K562 (cell line): ENCODE measurements at regions not wholly inside any gene's neighbourhood (a gene's known extent, or its start where the extent isn't known, plus 50 kb on each side); places are given as distances from the start of the nearest gene placed in this dataset.

ENCODE experiments used
- ATAC-seq: fragments of 200-7000 bp; cut with Tn5 transposase; 3 replicates; pipeline ENCODE4 v1.9.1; 2020; ENCODE audit warnings: moderate library complexity
- BruUV-seq: library from RNA; stranded (reverse); fragments of 400-500 nt; replicated peaks from 2 replicates; lab custom pipeline; 2021; lab: Mats Ljungman, UMichigan
- CTCF ChIA-PET: fragments of 300-600 bp; formaldehyde crosslinking; extraction: SDS; loops from one replicate; lab custom pipeline; 2021; ENCODE audit warnings: low intra/inter-chr PET ratio; lab: Yijun Ruan, JAX
- POLR2A ChIA-PET: fragments of 300-600, 350-650 bp; sonication (Branson Sonifier 250); formaldehyde crosslinking; extraction: SDS; loops from one replicate; lab custom pipeline; 2021; ENCODE audit warnings: antibody characterized with exemption, inconsistent platforms; lab: Yijun Ruan, JAX
- DNase-seq, 4 experiments: peaks; one replicate each; pipeline versions ENCODE4 v3.0.0 to v3.0.0-alpha.2; 2011 to 2018; ENCODE audit warnings: low spot score in 3 of 4, mixed read lengths in 3 of 4; ENCODE audit errors: extremely low read depth in 1 of 4
- FAIRE-seq: peaks from 2 replicates; lab custom pipeline; 2011; peaks lifted over from hg19 to GRCh38; lab: Jason Lieb, UNC
- H2AFZ ChIP-seq: 2 replicates; pipeline ENCODE4 v1.6.0; 2011; ENCODE audit warnings: low read depth, low read length, control low read depth, inconsistent platforms
- H3K27ac ChIP-seq: fragments of 200-600 bp; 3 replicates; pipeline ENCODE4 v1.8.0; 2011; ENCODE audit warnings: low read depth, mild to moderate bottlenecking, control low read depth, inconsistent platforms, low read length, moderate library complexity, mixed read lengths; ENCODE audit errors: extremely low read depth
- H3K27me3 ChIP-seq, 2 experiments: fragments of 300-600 bp in 1 of 2; 2 replicates in 1 of 2; 3 replicates in 1 of 2; pipeline versions ENCODE4 v1.6.0 to v1.8.0; 2011; ENCODE audit warnings: inconsistent platforms in 2 of 2, low read length in 2 of 2, mild to moderate bottlenecking in 1 of 2, mixed read lengths in 1 of 2, moderate library complexity in 1 of 2; ENCODE audit not compliant: control insufficient read depth in 2 of 2, insufficient read depth in 2 of 2
- H3K36me3 ChIP-seq: fragments of 300-600 bp; 3 replicates; pipeline ENCODE4 v1.8.0; 2011; ENCODE audit warnings: mild to moderate bottlenecking, low read length, inconsistent platforms; ENCODE audit not compliant: control insufficient read depth, insufficient read depth
- H3K4me1 ChIP-seq, 2 experiments: fragments of 200-600 bp in 1 of 2; replicated peaks in 1 of 2; 2 replicates in 1 of 2; 3 replicates in 1 of 2; pipeline versions ENCODE4 v1.5.1 to v1.8.0; 2011; ENCODE audit warnings: inconsistent platforms in 2 of 2, low read length in 2 of 2, mild to moderate bottlenecking in 1 of 2, mixed read lengths in 1 of 2, moderate library complexity in 1 of 2; ENCODE audit not compliant: control insufficient read depth in 2 of 2, insufficient read depth in 2 of 2
- H3K4me2 ChIP-seq: 2 replicates; pipeline ENCODE4 v1.6.1; 2011; ENCODE audit warnings: low read length, control low read depth, inconsistent platforms, mixed read lengths; ENCODE audit not compliant: insufficient read depth
- H3K4me3 ChIP-seq: fragments of 200-600 bp; sonication (generic), shearing (Covaris generic); 2 replicates; pipeline ENCODE4 v1.5.1; 2016; ENCODE audit warnings: control low read depth, inconsistent platforms
- H3K79me2 ChIP-seq: fragments of 200-600 bp; 3 replicates; pipeline ENCODE4 v1.8.0; 2011; ENCODE audit warnings: low read length, inconsistent platforms; ENCODE audit not compliant: control insufficient read depth, insufficient read depth
- H3K9ac ChIP-seq, 2 experiments: 2 replicates each; pipeline versions ENCODE4 v1.6.0 to v1.6.1; 2011; ENCODE audit warnings: low read depth in 2 of 2, low read length in 2 of 2, control low read depth in 1 of 2, inconsistent platforms in 1 of 2, mild to moderate bottlenecking in 1 of 2, mixed read lengths in 1 of 2; ENCODE audit not compliant: insufficient read depth in 1 of 2
- H3K9me1 ChIP-seq: one replicate; pipeline ENCODE4 v1.6.0; 2011; ENCODE audit warnings: inconsistent platforms, mild to moderate bottlenecking, low read length, moderate library complexity; ENCODE audit not compliant: control insufficient read depth, insufficient read depth
- H3K9me3 ChIP-seq: replicated peaks from 2 replicates; pipeline ENCODE4 v1.5.1; 2011; ENCODE audit warnings: low read depth, low read length, inconsistent platforms; ENCODE audit not compliant: control insufficient read depth, insufficient read depth
- H4K20me1 ChIP-seq: replicated peaks from 2 replicates; pipeline ENCODE4 v1.6.1; 2011; ENCODE audit warnings: low read length, inconsistent platforms, mixed read lengths; ENCODE audit not compliant: control insufficient read depth, insufficient read depth
- ATF1 ChIP-seq, 2 experiments: fragments of 450-650 bp in 1 of 2; IDR thresholded peaks; 2 replicates each; pipeline ENCODE4 v1.6.1; 2016; ENCODE audit warnings: missing compliant biosample characterization in 1 of 2, missing genetic modification characterization in 1 of 2
- EHMT2 ChIP-seq: fragments of 450-650 bp; IDR thresholded peaks from 2 replicates; pipeline ENCODE4 v1.6.1; 2018; ENCODE audit warnings: antibody characterized with exemption
- ETV5 ChIP-seq: sonication (generic); formaldehyde crosslinking; IDR thresholded peaks from 2 replicates; pipeline ENCODE4 v1.4.0; 2020; ENCODE audit warnings: low read depth, mild to moderate bottlenecking, missing genetic modification reagents
- HDAC8 ChIP-seq: fragments of 450-650 bp; IDR thresholded peaks from 2 replicates; pipeline ENCODE4 v1.6.1; 2016; ENCODE audit warnings: mild to moderate bottlenecking, missing genetic modification characterization, moderate library complexity, missing compliant biosample characterization
- KAT2B ChIP-seq: IDR thresholded peaks from one replicate; pipeline ENCODE4 v1.6.1; 2012; ENCODE audit warnings: low read depth, mild to moderate bottlenecking, control low read depth, inconsistent platforms, low read length, moderate library complexity
- MTA1 ChIP-seq: fragments of 450-650 bp; IDR thresholded peaks from 2 replicates; pipeline ENCODE4 v1.6.1; 2017; ENCODE audit warnings: borderline replicate concordance
- NFXL1 ChIP-seq: fragments of 450-650 bp; formaldehyde crosslinking; IDR thresholded peaks from 2 replicates; pipeline ENCODE4 v1.4.0; 2021; ENCODE audit warnings: mild to moderate bottlenecking
- NR2C2 ChIP-seq, 2 experiments: fragments of 200-800 bp in 1 of 2; sonication (Bioruptor generic) in 1 of 2; sonication (generic) in 1 of 2; formaldehyde crosslinking in 1 of 2; IDR thresholded peaks; 2 replicates each; pipeline versions ENCODE4 v1.6.1 to v1.8.0; 2016 to 2022; ENCODE audit warnings: mild to moderate bottlenecking in 1 of 2, missing compliant biosample characterization in 1 of 2, missing genetic modification characterization in 1 of 2, missing genetic modification reagents in 1 of 2
- RBM15 ChIP-seq: fragments of 200-400 bp; formaldehyde crosslinking; IDR thresholded peaks from 2 replicates; pipeline ENCODE4 v1.6.1; 2018; ENCODE audit warnings: mild to moderate bottlenecking, low read length, moderate library complexity; ENCODE audit not compliant: insufficient read depth
- ZFP30 ChIP-seq: fragments of 250-450 bp; sonication (Bioruptor Pico); IDR thresholded peaks from 2 replicates; pipeline ENCODE4 v1.8.0; 2022; ENCODE audit warnings: moderate library complexity, mild to moderate bottlenecking, inconsistent platforms, borderline replicate concordance
- ZNF282 ChIP-seq: sonication (generic); formaldehyde crosslinking; IDR thresholded peaks from 2 replicates; pipeline ENCODE4 v1.8.1; 2023; ENCODE audit warnings: missing genetic modification reagents
- ZNF3 ChIP-seq: fragments of 250-450 bp; sonication (Bioruptor Pico); IDR thresholded peaks from 2 replicates; pipeline ENCODE4 v1.5.0; 2021; ENCODE audit warnings: mild to moderate bottlenecking, moderate library complexity
- ZNF717 ChIP-seq: fragments of 250-450 bp; sonication (Bioruptor Pico); IDR thresholded peaks from 2 replicates; pipeline ENCODE4 v1.5.0; 2021
- WGBS: fragments of 100-300 bp; shearing (Covaris generic); methylation state at CpG from one replicate; pipeline ENCODE4 v1.1.6; 2016; ENCODE audit warnings: low coverage, mixed read lengths; ENCODE audit not compliant: insufficient coverage; ENCODE audit errors: missing lambda C conversion rate; 5-methylcytosine and 5-hydroxymethylcytosine counted together
- in situ Hi-C: fragments of 300-500 bp; cut with MboI; formaldehyde crosslinking; loops from 4 replicates; pipeline ENCODE4 v1.15.0; 2018; ENCODE audit warnings: inconsistent platforms, mixed read lengths
- intact Hi-C: fragments of 100-400 bp; cut with micrococcal nuclease; formaldehyde crosslinking; loops from 2 replicates; pipeline ENCODE4 v1.14.2; 2022
- TF ChIP-seq, protein P1 (sequence below): sonication (generic); formaldehyde crosslinking; IDR thresholded peaks from 2 replicates; pipeline ENCODE4 v1.8.0; 2022; ENCODE audit warnings: mild to moderate bottlenecking, missing genetic modification reagents
- TF ChIP-seq, protein P2 (sequence below), 3 experiments: fragments of 200-800 bp in 1 of 3; sonication (Bioruptor generic) in 1 of 3; sonication (generic) in 1 of 3; formaldehyde crosslinking in 1 of 3; IDR thresholded peaks; 2 replicates each; pipeline versions ENCODE4 v1.6.1 to v1.8.0; 2016 to 2022; ENCODE audit warnings: mild to moderate bottlenecking in 2 of 3, missing compliant biosample characterization in 2 of 3, missing genetic modification characterization in 2 of 3, missing genetic modification reagents in 1 of 3
- TF ChIP-seq, protein P3 (sequence below): sonication (generic); formaldehyde crosslinking; IDR thresholded peaks from 2 replicates; pipeline ENCODE4 v1.9.0; 2022; ENCODE audit warnings: mild to moderate bottlenecking, missing genetic modification reagents
- TF ChIP-seq, protein P4 (sequence below): fragments of 200-400 bp; formaldehyde crosslinking; IDR thresholded peaks from 2 replicates; pipeline ENCODE4 v1.6.1; 2017; ENCODE audit warnings: mild to moderate bottlenecking, low read depth, low read length, moderate library complexity

DNA sequence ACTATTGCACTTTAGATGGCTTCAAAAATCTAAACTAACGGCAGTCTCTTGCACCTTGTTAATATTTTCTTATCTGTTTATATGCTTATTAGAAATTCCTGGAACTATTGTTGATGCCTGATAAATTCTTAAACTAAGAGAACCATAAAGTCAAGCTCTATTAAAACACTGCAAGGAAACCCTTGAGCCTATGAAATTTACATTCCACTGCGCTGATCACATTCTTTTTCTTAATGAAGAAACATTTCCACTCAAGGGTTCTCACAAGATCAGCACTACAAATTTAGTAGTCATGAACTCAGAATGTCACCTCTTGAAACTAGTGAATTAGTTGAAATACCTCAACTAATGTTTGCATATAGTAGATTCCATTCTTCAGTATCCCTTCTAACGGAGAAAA lies 331.8 kb upstream of the SLC8A1 start:
- Histone ChIP-seq H3K9me1 (no peaks in the 10 kb centered on the region), H3K4me2 (no peak overlapping the region), H3K9ac (no peak overlapping the region), H3K4me3 (no peak overlapping the region), H3K4me1 (no peaks in the 10 kb centered on the region), H3K9me3 (no peaks in the 10 kb centered on the region; the same call in 1 of the 2 replicates), H2AFZ (no peak overlapping the region), H3K36me3 (no peaks in the 10 kb centered on the region), H4K20me1 (no peaks in the 10 kb centered on the region), H3K27ac (no peak overlapping the region), H3K79me2 (no peaks in the 10 kb centered on the region)
- 2% methylated on average over 3 of the region's 3 CpGs for WGBS
- DNase-seq (no peak), FAIRE-seq (no peak), ATAC-seq (no peak)
- CTCF ChIA-PET, result no interaction called here
- intact Hi-C loops (no loop called here), in situ Hi-C loops (no loop called here)
- POLR2A ChIA-PET, result no interaction called here
- TF ChIP-seq, protein P1, sequence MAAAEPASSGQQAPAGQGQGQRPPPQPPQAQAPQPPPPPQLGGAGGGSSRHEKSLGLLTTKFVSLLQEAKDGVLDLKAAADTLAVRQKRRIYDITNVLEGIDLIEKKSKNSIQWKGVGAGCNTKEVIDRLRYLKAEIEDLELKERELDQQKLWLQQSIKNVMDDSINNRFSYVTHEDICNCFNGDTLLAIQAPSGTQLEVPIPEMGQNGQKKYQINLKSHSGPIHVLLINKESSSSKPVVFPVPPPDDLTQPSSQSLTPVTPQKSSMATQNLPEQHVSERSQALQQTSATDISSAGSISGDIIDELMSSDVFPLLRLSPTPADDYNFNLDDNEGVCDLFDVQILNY (CRISPR knock-in tag), result no peak
- TF ChIP-seq, protein P2, sequence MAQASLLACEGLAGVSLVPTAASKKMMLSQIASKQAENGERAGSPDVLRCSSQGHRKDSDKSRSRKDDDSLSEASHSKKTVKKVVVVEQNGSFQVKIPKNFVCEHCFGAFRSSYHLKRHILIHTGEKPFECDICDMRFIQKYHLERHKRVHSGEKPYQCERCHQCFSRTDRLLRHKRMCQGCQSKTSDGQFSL (CRISPR knock-in tag; IDR thresholded peaks at IDR 0.05), result no peak
- TF ChIP-seq, protein P2 (tag; IDR thresholded peaks at IDR 0.05), result no peak
- TF ChIP-seq ATF1 (CRISPR knock-in tag; IDR thresholded peaks at IDR 0.05), result no peak
- no peak for TF ChIP-seq ATF1 (tag; IDR thresholded peaks at IDR 0.05)
- no peak for TF ChIP-seq ZFP30 (CRISPR knock-in tag)
- no peak for TF ChIP-seq ZNF717 (CRISPR knock-in tag)
- TF ChIP-seq NFXL1 (CRISPR knock-in tag), result no peak
- TF ChIP-seq ETV5 (CRISPR knock-in tag), result no peak
- TF ChIP-seq HDAC8 (tag), result no peak
- TF ChIP-seq NR2C2 (CRISPR knock-in tag; IDR thresholded peaks at IDR 0.05), result no peak
- TF ChIP-seq NR2C2 (tag; IDR thresholded peaks at IDR 0.05), result no peak
- TF ChIP-seq ZNF282 (CRISPR knock-in tag), result no peak
- TF ChIP-seq EHMT2, result no peak
- TF ChIP-seq, protein P3, sequence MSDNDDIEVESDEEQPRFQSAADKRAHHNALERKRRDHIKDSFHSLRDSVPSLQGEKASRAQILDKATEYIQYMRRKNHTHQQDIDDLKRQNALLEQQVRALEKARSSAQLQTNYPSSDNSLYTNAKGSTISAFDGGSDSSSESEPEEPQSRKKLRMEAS (CRISPR knock-in tag), result no peak
- TF ChIP-seq KAT2B, result no peak
- TF ChIP-seq, protein P4, sequence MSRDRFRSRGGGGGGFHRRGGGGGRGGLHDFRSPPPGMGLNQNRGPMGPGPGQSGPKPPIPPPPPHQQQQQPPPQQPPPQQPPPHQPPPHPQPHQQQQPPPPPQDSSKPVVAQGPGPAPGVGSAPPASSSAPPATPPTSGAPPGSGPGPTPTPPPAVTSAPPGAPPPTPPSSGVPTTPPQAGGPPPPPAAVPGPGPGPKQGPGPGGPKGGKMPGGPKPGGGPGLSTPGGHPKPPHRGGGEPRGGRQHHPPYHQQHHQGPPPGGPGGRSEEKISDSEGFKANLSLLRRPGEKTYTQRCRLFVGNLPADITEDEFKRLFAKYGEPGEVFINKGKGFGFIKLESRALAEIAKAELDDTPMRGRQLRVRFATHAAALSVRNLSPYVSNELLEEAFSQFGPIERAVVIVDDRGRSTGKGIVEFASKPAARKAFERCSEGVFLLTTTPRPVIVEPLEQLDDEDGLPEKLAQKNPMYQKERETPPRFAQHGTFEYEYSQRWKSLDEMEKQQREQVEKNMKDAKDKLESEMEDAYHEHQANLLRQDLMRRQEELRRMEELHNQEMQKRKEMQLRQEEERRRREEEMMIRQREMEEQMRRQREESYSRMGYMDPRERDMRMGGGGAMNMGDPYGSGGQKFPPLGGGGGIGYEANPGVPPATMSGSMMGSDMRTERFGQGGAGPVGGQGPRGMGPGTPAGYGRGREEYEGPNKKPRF, result no peak
- no peak for TF ChIP-seq MTA1
- no peak for TF ChIP-seq ZNF3 (CRISPR knock-in tag)
- no peak for TF ChIP-seq RBM15
- TF ChIP-seq, all 486 proteins: peak for 0
- BruUV-seq, result no TSS peak
- H3K27me3 ChIP-seq, result no peaks in the 10 kb centered on the region
